Hepatocyte (in vitro differentiated cells): ENCODE measurements at regions not wholly inside any gene's neighbourhood (a gene's known extent, or its start where the extent isn't known, plus 50 kb on each side); places are given as distances from the start of the nearest gene placed in this dataset.

Experiments
- DNase-seq: peaks from one replicate; pipeline ENCODE4 v3.0.0-alpha.2; 2016; ENCODE audit warnings: low spot score
- H2AFZ ChIP-seq: fragments of 200-600 bp; sonication (generic); 2 replicates; pipeline ENCODE4 v1.6.0; 2016; ENCODE audit warnings: antibody characterized with exemption, mild to moderate bottlenecking
- H3K27ac ChIP-seq: fragments of 200-600 bp; sonication (generic); 2 replicates; pipeline ENCODE4 v1.5.1; 2016; ENCODE audit warnings: mild to moderate bottlenecking
- H3K27me3 ChIP-seq: fragments of 200-600 bp; sonication (generic); 2 replicates; pipeline ENCODE4 v1.6.1; 2016
- H3K36me3 ChIP-seq: fragments of 200-600 bp; sonication (generic); replicated peaks from 2 replicates; pipeline ENCODE4 v1.5.1; 2016; ENCODE audit warnings: low read depth; ENCODE audit not compliant: insufficient read depth
- H3K4me1 ChIP-seq: fragments of 200-600 bp; sonication (generic); 2 replicates; pipeline ENCODE4 v1.5.1; 2016; ENCODE audit warnings: mild to moderate bottlenecking, moderate library complexity; ENCODE audit not compliant: insufficient read depth
- H3K4me2 ChIP-seq: fragments of 200-600 bp; sonication (generic); 2 replicates; pipeline ENCODE4 v1.6.0; 2016
- H3K4me3 ChIP-seq: fragments of 200-600 bp; sonication (generic); 2 replicates; pipeline ENCODE4 v1.5.1; 2016; ENCODE audit warnings: mild to moderate bottlenecking
- H3K79me2 ChIP-seq: fragments of 200-600 bp; sonication (generic); 2 replicates; pipeline ENCODE4 v1.6.0; 2017; ENCODE audit warnings: mild to moderate bottlenecking
- H3K9me2 ChIP-seq: fragments of 200-600 bp; sonication (generic); replicated peaks from 2 replicates; pipeline ENCODE4 v1.6.0; 2017; ENCODE audit warnings: mild to moderate bottlenecking; ENCODE audit not compliant: insufficient read depth
- H3K9me3 ChIP-seq: fragments of 200-600 bp; sonication (generic); 2 replicates; pipeline ENCODE4 v1.5.1; 2016; ENCODE audit warnings: low read depth, mild to moderate bottlenecking
- H4K20me1 ChIP-seq: fragments of 200-600 bp; sonication (generic); 2 replicates; pipeline ENCODE4 v1.6.0; 2016; ENCODE audit warnings: mild to moderate bottlenecking; ENCODE audit not compliant: insufficient read depth, poor library complexity, severe bottlenecking
- CTCF ChIP-seq: fragments of 200-600 bp; sonication (generic); IDR thresholded peaks from 2 replicates; pipeline ENCODE4 v1.5.1; 2016; ENCODE audit warnings: antibody characterized with exemption, mild to moderate bottlenecking; ENCODE audit not compliant: poor library complexity
- EZH2 ChIP-seq: fragments of 200-600 bp; sonication (generic); IDR thresholded peaks from 2 replicates; pipeline ENCODE4 v1.6.1; 2016; ENCODE audit warnings: antibody characterized with exemption, mild to moderate bottlenecking, borderline replicate concordance
- EZH2phosphoT487 ChIP-seq: fragments of 200-600 bp; sonication (generic); IDR thresholded peaks from one replicate; pipeline ENCODE4 v1.6.1; 2018; ENCODE audit warnings: antibody characterized with exemption, mild to moderate bottlenecking, low read depth, moderate library complexity; ENCODE audit not compliant: unreplicated experiment, severe bottlenecking
- WGBS: methylation state at CpG from one replicate; pipeline ENCODE4 v1.1.6; 2016; ENCODE audit warnings: low lambda C conversion rate; ENCODE audit errors: missing lambda C conversion rate; 5-methylcytosine and 5-hydroxymethylcytosine counted together

GRCh38 chr11:42066113-42066512 lies 606.7 kb upstream of the LRRC4C start:
- Histone ChIP-seq H3K4me3 (no peak overlapping the region), H4K20me1 (no peaks in the 10 kb centered on the region), H3K36me3 (no peaks in the 10 kb centered on the region), H3K9me2 (no peaks in the 10 kb centered on the region), H3K4me1 (no peaks in the 10 kb centered on the region), H3K27me3 (no peaks in the 10 kb centered on the region), H3K79me2 (no peaks in the 10 kb centered on the region), H3K9me3 (no peaks in the 10 kb centered on the region), H3K4me2 (no peak overlapping the region), H2AFZ (no peak overlapping the region), H3K27ac (no peak overlapping the region)
- DNase-seq = no peak
- no peak for TF ChIP-seq EZH2
- no peak for TF ChIP-seq CTCF
- no peak for TF ChIP-seq EZH2phosphoT487
- WGBS = 84% methylated on average over 15 of the region's 15 CpGs

- no peak overlapping the region for H3K27ac ChIP-seq
- H3K4me3 ChIP-seq = no peak overlapping the region
- peaks cover 4% of the 10 kb centered on the region for H3K4me1 ChIP-seq
- H4K20me1 ChIP-seq = no peaks in the 10 kb centered on the region
- no peaks in the 10 kb centered on the region for H3K9me2 ChIP-seq
- TF ChIP-seq EZH2phosphoT487 (no peak), CTCF (no peak), EZH2 (no peak)
- DNase-seq = no peak
- H3K9me3 ChIP-seq = no peaks in the 10 kb centered on the region
- no peak overlapping the region for H3K4me2 ChIP-seq
- H3K36me3 ChIP-seq = no peaks in the 10 kb centered on the region
- H3K27me3 ChIP-seq = no peaks in the 10 kb centered on the region
- no peak overlapping the region for H2AFZ ChIP-seq
- H3K79me2 ChIP-seq = no peaks in the 10 kb centered on the region
These were observed 614.9 kb upstream of the LRRC4C start for GRCh38 chr11:42074306-42074705.

GRCh38 chr11:42075180-42075579 lies 615.7 kb upstream of the LRRC4C start:
- H3K4me2 ChIP-seq = no peak overlapping the region
- H2AFZ ChIP-seq = no peak overlapping the region
- no peak overlapping the region for H3K27ac ChIP-seq
- H3K4me1 ChIP-seq = peaks cover 4% of the 10 kb centered on the region
- H3K36me3 ChIP-seq = no peaks in the 10 kb centered on the region
- 85% methylated on average over 1 of the region's 1 CpG for WGBS
- no peak for DNase-seq
- no peaks in the 10 kb centered on the region for H3K9me3 ChIP-seq
- TF ChIP-seq CTCF (no peak), EZH2 (no peak), EZH2phosphoT487 (no peak)
- no peaks in the 10 kb centered on the region for H4K20me1 ChIP-seq
- no peaks in the 10 kb centered on the region for H3K79me2 ChIP-seq
- no peak overlapping the region for H3K4me3 ChIP-seq
- H3K27me3 ChIP-seq = no peaks in the 10 kb centered on the region
- no peaks in the 10 kb centered on the region for H3K9me2 ChIP-seq

GRCh38 chr11:42077794-42078193 lies 618.3 kb upstream of the LRRC4C start:
- Histone ChIP-seq H3K9me3 (no peaks in the 10 kb centered on the region), H3K9me2 (no peaks in the 10 kb centered on the region), H4K20me1 (no peaks in the 10 kb centered on the region), H3K4me1 (peaks cover 4% of the 10 kb centered on the region), H3K27me3 (no peaks in the 10 kb centered on the region), H3K36me3 (no peaks in the 10 kb centered on the region), H3K4me2 (no peak overlapping the region), H2AFZ (no peak overlapping the region), H3K79me2 (no peaks in the 10 kb centered on the region), H3K4me3 (no peak overlapping the region), H3K27ac (no peak overlapping the region)
- no peak for DNase-seq
- 89% methylated on average over 1 of the region's 1 CpG for WGBS
- TF ChIP-seq EZH2 = no peak
- TF ChIP-seq CTCF = no peak
- TF ChIP-seq EZH2phosphoT487 = no peak
